SK-N-MC (cell line): ENCODE measurements at regions not wholly inside any gene's neighbourhood (a gene's known extent, or its start where the extent isn't known, plus 50 kb on each side); places are given as distances from the start of the nearest gene placed in this dataset.

Experiments used
- DNase-seq: peaks from one replicate; pipeline ENCODE4 v3.0.0-alpha.2; 2011; ENCODE audit warnings: low read depth, low spot score
- H3K27ac ChIP-seq: fragments of 200-600 bp; sonication (generic); 2 replicates; pipeline ENCODE4 v1.5.1; 2016; ENCODE audit warnings: mixed run types
- H3K36me3 ChIP-seq: fragments of 200-600 bp; sonication (generic); 2 replicates; pipeline ENCODE4 v1.6.1; 2017; ENCODE audit warnings: antibody characterized with exemption, low read length, mixed read lengths; ENCODE audit not compliant: insufficient read depth
- H3K4me3 ChIP-seq: fragments of 200-600 bp; sonication (generic); 2 replicates; pipeline ENCODE4 v1.5.1; 2016
- H3K9ac ChIP-seq: fragments of 200-600 bp; sonication (generic); 2 replicates; pipeline ENCODE4 v1.8.0; 2017; ENCODE audit warnings: mixed run types, mixed read lengths; ENCODE audit not compliant: insufficient read length
- H3K9me3 ChIP-seq: fragments of 200-600 bp; sonication (generic); 2 replicates; pipeline ENCODE4 v1.6.1; 2017; ENCODE audit warnings: low read depth, mild to moderate bottlenecking, antibody characterized with exemption, low read length, moderate library complexity, mixed read lengths
- EZH2 ChIP-seq: fragments of 200-600 bp; sonication (generic); IDR thresholded peaks from one replicate; pipeline ENCODE4 v1.6.1; 2017; ENCODE audit warnings: antibody characterized with exemption
- FOXP2 ChIP-seq: optimal IDR thresholded peaks from 2 replicates; pipeline ENCODE3; 2011; ENCODE audit warnings: mild to moderate bottlenecking, moderate library complexity; ENCODE audit not compliant: insufficient read depth; ENCODE audit errors: extremely low read length, control extremely low read depth
- POLR2AphosphoS5 ChIP-seq: IDR thresholded peaks from 2 replicates; pipeline ENCODE4 v1.6.1; 2012; ENCODE audit warnings: mild to moderate bottlenecking, low read depth, low read length, borderline replicate concordance

DNA sequence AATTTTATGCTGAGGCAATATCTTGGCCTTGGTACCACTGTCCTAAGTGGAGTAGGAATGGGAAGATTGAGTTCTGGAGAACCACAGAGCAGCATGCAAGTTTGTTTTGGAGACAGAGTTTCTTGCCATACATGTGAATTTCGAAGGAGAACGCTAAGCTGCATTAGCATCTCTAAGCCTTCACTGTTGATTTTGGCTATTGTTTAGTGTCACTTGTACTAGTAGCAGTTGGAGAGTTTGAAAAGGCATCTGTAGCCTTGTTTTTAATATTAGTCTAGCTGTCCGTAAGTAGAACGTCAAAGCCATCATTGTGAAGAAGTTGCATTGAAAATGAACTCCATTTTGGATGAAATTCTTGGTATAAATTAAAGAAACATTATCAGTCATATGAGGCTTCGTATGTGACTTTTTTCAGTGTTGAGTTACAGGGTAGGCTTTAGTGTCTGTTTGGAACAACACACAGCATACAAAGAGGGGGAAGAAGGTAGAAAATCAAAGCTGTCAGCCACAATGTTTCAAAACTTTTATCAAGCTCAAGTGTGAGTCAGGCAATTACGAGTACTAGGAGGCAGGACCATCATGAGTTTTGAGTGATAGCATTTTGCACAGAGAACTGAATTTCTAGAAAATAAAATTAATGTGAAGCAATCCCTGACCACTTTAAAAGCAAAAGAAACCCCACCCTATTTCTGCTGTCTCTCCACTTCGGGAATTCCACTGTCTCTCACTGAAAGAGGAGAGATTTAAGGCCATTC, 70.2 kb upstream of the NAV3 start:
- no peak overlapping the region for H3K27ac ChIP-seq
- no peak overlapping the region for H3K4me3 ChIP-seq
- H3K9ac ChIP-seq, result no peak overlapping the region
- no peak for DNase-seq
- H3K9me3 ChIP-seq, result no peaks in the 10 kb centered on the region
- no peak for TF ChIP-seq EZH2
- TF ChIP-seq POLR2AphosphoS5, result no peak
- no peak for TF ChIP-seq FOXP2
- no peaks in the 10 kb centered on the region for H3K36me3 ChIP-seq

GRCh38 chr12:77754086-77754485, 76.6 kb upstream of the NAV3 start:
- no peaks in the 10 kb centered on the region for H3K36me3 ChIP-seq
- no peak overlapping the region for H3K27ac ChIP-seq
- H3K9me3 ChIP-seq, result no peaks in the 10 kb centered on the region
- H3K9ac ChIP-seq, result no peak overlapping the region
- no peak overlapping the region for H3K4me3 ChIP-seq
- TF ChIP-seq FOXP2, result no peak
- TF ChIP-seq EZH2, result no peak
- TF ChIP-seq POLR2AphosphoS5, result no peak
- DNase-seq, result no peak

DNA sequence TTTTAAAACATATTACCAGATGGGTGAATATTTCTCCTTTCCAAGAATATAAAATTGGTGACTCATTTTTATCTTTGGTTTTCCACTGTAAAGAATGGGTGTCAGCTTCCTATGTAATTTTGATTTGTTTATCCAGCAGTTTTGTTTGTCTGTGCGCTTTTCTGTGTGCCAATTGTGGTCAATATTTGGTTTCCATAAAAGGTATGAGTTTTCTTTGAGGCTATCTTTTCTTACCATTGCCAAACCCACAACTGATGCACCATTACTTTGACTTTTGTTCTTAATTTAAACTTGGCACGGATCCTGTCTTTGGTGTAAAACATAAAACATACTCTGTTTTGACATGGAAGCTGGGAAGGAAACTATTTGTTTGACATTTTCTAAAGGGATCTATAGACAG, 78.8 kb upstream of the NAV3 start:
- Histone ChIP-seq H3K9me3 (no peaks in the 10 kb centered on the region), H3K27ac (no peak overlapping the region), H3K9ac (no peak overlapping the region), H3K36me3 (no peaks in the 10 kb centered on the region), H3K4me3 (no peak overlapping the region)
- no peak for DNase-seq
- TF ChIP-seq POLR2AphosphoS5 (no peak), FOXP2 (no peak), EZH2 (no peak)

DNA sequence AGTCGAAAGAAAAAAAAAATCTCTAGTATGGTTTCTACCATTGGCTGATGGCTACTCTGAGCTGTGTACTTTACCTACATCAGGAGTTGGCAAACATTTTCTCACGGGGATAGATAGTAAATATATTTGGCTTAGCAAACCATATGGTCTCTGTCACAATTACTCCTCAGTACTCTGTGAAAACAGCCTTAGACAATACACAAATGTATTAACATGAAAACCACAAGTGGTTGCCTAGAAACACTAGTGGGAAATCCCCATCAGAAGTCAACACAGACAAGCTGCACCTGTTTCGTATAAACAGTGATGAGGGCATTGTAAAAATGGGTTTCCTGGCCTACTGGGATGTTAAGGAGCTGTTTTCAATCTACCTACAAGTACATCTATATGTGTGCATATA, 84.6 kb upstream of the NAV3 start:
- H3K9me3 ChIP-seq, result no peaks in the 10 kb centered on the region
- TF ChIP-seq FOXP2 (no peak), EZH2 (no peak), POLR2AphosphoS5 (no peak)
- DNase-seq, result no peak
- H3K4me3 ChIP-seq, result no peak overlapping the region
- no peaks in the 10 kb centered on the region for H3K36me3 ChIP-seq
- H3K9ac ChIP-seq, result no peak overlapping the region
- no peak overlapping the region for H3K27ac ChIP-seq

DNA sequence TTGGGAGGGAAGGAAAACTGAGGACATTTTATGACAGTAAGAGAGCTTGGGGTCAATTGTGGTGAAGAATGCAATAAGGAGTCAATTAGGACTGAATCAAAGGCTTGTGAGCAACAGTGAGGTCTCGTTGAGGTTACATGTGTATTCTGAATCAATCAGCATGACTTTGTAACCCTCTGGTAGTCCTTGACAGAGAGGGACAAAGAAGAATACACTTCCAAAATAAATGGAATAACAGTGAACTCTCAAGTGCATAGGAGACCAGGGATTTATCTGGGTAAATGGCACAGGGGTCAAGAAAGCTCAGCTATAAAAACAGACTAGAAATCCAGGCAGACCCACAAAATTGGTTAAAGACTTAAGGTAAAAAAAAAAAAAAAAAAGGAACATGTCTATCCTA, 85.1 kb upstream of the NAV3 start:
- Histone ChIP-seq H3K9me3 (no peaks in the 10 kb centered on the region), H3K9ac (no peak overlapping the region), H3K27ac (no peak overlapping the region), H3K36me3 (no peaks in the 10 kb centered on the region), H3K4me3 (no peak overlapping the region)
- TF ChIP-seq FOXP2 (no peak), POLR2AphosphoS5 (no peak), EZH2 (no peak)
- no peak for DNase-seq

DNA sequence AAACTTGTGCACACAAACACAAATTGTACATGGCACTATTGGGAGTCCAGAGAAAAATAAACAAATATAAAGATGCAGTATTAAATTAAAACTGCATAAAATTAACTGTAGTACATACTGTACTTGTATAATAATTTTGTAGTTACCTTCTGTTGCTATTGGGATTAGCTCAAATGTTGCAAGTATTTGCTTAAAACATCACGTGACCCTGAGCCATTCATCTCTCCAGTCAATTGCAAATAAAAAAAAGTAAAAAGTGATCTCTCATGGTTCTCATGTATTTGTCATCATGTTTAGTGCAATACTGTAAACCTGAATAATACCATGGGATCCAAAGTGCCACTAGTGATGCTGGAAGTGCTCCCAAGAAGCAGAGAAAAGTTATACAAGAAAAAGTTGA, 88.1 kb upstream of the NAV3 start:
- TF ChIP-seq EZH2 (no peak), FOXP2 (no peak), POLR2AphosphoS5 (no peak)
- H3K4me3 ChIP-seq, result no peak overlapping the region
- H3K36me3 ChIP-seq, result no peaks in the 10 kb centered on the region
- no peak overlapping the region for H3K27ac ChIP-seq
- no peak for DNase-seq
- H3K9ac ChIP-seq, result no peak overlapping the region
- no peaks in the 10 kb centered on the region for H3K9me3 ChIP-seq

- Histone ChIP-seq H3K9me3 (no peaks in the 10 kb centered on the region), H3K27ac (no peak overlapping the region), H3K9ac (no peak overlapping the region), H3K4me3 (no peak overlapping the region), H3K36me3 (no peaks in the 10 kb centered on the region)
- no peak for DNase-seq
- TF ChIP-seq FOXP2, result no peak
Observed at GRCh38 chr12:77741974-77742517, 88.6 kb upstream of the NAV3 start.

DNA sequence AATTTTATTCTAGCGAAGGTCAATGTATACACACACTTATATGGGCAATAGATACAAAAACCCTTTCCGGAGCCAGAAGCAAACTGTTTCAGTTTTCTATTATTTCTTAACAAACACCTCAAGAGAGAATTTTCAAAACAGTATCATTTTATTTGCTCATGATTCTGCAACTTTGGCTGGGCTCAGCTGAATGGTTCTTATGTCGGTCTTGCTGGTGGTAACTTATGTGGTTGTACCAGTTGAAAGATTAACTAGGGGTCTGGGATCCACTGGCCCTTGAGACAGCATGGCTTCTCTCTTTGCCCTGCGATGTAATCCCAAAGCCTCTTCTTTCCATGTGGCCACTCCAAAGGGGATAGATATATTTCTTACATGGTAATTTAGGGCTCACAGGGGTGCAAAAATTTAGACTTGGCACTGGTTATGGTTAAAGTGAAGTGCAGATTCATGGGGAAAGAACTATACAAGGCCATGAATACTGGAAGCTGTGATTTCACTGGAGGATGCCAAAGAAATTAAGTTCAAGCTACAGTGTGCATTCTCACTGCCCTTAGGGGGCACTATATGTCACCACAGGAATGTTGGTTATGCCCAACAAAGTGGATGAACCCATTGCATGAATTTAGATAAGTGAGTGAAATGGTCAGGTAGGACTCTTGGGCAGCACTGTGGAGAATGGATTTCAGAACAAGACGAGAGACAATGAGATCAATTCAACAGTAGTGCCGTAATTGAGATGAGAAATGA, 94.3 kb upstream of the NAV3 start:
- H3K4me3 ChIP-seq, result no peak overlapping the region
- no peak overlapping the region for H3K27ac ChIP-seq
- H3K9ac ChIP-seq, result no peak overlapping the region
- DNase-seq, result no peak
- H3K9me3 ChIP-seq, result 0 out of 2 replicates have a peak, but pooled peaks cover 8% of the 10 kb centered on the region
- no peaks in the 10 kb centered on the region for H3K36me3 ChIP-seq
- TF ChIP-seq FOXP2 (no peak), POLR2AphosphoS5 (no peak), EZH2 (no peak)
